Amygdala (tissue), 56 donors: ENCODE measurements at regions not wholly inside any gene's neighbourhood (a gene's known extent, or its start where the extent isn't known, plus 50 kb on each side); places are given as distances from the start of the nearest gene placed in this dataset.

Source experiments
- DNase-seq, 56 donors: peaks; one replicate each; lab custom pipeline; 2025; lab: John Stamatoyannopoulos, UW

GRCh38 chr20:11853359-11853758 lies 64.3 kb upstream of the BTBD3 start:
- DNase-seq: no peak

- DNase-seq: no peak
Measured at GRCh38 chr20:11861479-11861878, 56.2 kb upstream of the BTBD3 start.

- no peak for DNase-seq
Measured at GRCh38 chr20:11867291-11867919, 50.3 kb upstream of the BTBD3 start.
